ENCODE measurements at regions not wholly inside any gene's neighbourhood (a gene's known extent, or its start where the extent isn't known, plus 50 kb on each side); places are given as distances from the start of the nearest gene placed in this dataset.

DNA sequence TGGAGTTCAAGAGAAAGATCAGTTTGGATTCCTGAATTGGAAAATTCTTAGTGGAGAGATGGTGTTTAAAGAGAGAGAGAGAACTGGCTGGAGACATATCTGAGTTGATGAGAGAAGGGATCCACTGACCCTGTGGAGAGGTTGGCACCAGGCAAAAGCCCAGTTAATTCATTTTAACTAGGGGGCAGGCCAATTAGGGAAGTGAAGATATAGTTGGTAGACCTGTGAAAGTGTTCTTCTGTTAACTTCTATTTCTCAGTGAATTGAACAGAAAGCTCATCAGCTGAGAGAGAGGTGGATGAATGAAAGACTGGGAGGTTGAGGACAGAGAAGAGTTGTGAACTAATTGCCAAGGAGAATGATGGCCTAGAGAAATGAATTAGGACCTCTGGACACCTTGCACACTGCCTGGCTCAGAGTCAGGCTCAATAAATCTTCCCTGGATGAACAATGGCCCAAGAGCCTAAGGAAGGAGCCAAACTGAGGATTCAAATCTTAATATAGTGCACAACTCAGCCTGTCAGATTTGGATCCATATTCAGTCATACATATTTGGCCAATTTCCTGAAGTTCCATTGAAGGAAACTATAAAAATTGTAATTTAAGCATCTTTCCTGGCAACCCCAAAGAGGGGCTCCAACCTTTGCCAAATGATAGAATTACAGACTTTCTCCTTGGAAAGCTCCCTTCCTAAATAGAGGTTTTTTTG is 82.2 kb upstream of the RMDN2 start:
- no peaks in the 10 kb centered on the region for H3K9me2 ChIP-seq (ENCODE audit: insufficient read depth, low read length)
- H3K27me3 ChIP-seq (ENCODE audit: insufficient read depth, low read depth, low read length) = no peaks in the 10 kb centered on the region
- H3K4me3 ChIP-seq (ENCODE audit: low read length) = no peak overlapping the region
- H3K79me2 ChIP-seq (replicated peaks; ENCODE audit: insufficient read depth, low read length) = no peaks in the 10 kb centered on the region
- H3K9ac ChIP-seq (ENCODE audit: low read length) = no peak overlapping the region
- TF ChIP-seq EZH2 (IDR thresholded peaks at IDR 0.05; ENCODE audit: borderline replicate concordance, insufficient read depth, low read length, poor library complexity, severe bottlenecking) = no peak
- no peak for TF ChIP-seq MXI1 (conservative IDR thresholded peaks at IDR 0.05; ENCODE audit: poor library complexity, severe bottlenecking)
- no peak for TF ChIP-seq TAF1 (IDR thresholded peaks at IDR 0.05; ENCODE audit: low read depth)
- TF ChIP-seq, protein P1, sequence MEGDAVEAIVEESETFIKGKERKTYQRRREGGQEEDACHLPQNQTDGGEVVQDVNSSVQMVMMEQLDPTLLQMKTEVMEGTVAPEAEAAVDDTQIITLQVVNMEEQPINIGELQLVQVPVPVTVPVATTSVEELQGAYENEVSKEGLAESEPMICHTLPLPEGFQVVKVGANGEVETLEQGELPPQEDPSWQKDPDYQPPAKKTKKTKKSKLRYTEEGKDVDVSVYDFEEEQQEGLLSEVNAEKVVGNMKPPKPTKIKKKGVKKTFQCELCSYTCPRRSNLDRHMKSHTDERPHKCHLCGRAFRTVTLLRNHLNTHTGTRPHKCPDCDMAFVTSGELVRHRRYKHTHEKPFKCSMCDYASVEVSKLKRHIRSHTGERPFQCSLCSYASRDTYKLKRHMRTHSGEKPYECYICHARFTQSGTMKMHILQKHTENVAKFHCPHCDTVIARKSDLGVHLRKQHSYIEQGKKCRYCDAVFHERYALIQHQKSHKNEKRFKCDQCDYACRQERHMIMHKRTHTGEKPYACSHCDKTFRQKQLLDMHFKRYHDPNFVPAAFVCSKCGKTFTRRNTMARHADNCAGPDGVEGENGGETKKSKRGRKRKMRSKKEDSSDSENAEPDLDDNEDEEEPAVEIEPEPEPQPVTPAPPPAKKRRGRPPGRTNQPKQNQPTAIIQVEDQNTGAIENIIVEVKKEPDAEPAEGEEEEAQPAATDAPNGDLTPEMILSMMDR (IDR thresholded peaks at IDR 0.05; ENCODE audit: poor library complexity, severe bottlenecking) = no peak
- TF ChIP-seq EP300 (conservative IDR thresholded peaks at IDR 0.05; ENCODE audit: poor library complexity, severe bottlenecking) = no peak
- no peak for TF ChIP-seq SMC3 (conservative IDR thresholded peaks at IDR 0.05; ENCODE audit: poor library complexity)
- no peak for TF ChIP-seq POLR2AphosphoS5 (IDR thresholded peaks at IDR 0.05)
- no peak for TF ChIP-seq REST (IDR thresholded peaks at IDR 0.05; ENCODE audit: borderline replicate concordance)
- no peak for TF ChIP-seq RAD21 (conservative IDR thresholded peaks at IDR 0.05)
- no peaks in the 10 kb centered on the region for H3K36me3 ChIP-seq (ENCODE audit: insufficient read depth, low read length)
- H3K27ac ChIP-seq (ENCODE audit: low read length) = no peak overlapping the region
- H3K4me2 ChIP-seq (ENCODE audit: low read length) = no peak overlapping the region
- no peaks in the 10 kb centered on the region for H3F3A ChIP-seq (ENCODE audit: insufficient read depth, low read length, poor library complexity, severe bottlenecking)
- H2AFZ ChIP-seq (ENCODE audit: low read depth, low read length) = no peak overlapping the region
- no peaks in the 10 kb centered on the region for H3K9me3 ChIP-seq (ENCODE audit: low read length)
- no peaks in the 10 kb centered on the region for H4K20me1 ChIP-seq (ENCODE audit: insufficient read depth)

GRCh38 chr2:37843556-37843955 is 81.5 kb upstream of the RMDN2 start:
- no peaks in the 10 kb centered on the region for H3K9me3 ChIP-seq (ENCODE audit: low read length)
- TF ChIP-seq EZH2 (IDR thresholded peaks at IDR 0.05; ENCODE audit: borderline replicate concordance, insufficient read depth, low read length, poor library complexity, severe bottlenecking) (no peak), TAF1 (IDR thresholded peaks at IDR 0.05; ENCODE audit: low read depth) (no peak), POLR2AphosphoS5 (IDR thresholded peaks at IDR 0.05) (no peak), SMC3 (conservative IDR thresholded peaks at IDR 0.05; ENCODE audit: poor library complexity) (no peak), EP300 (conservative IDR thresholded peaks at IDR 0.05; ENCODE audit: poor library complexity, severe bottlenecking) (no peak), RAD21 (conservative IDR thresholded peaks at IDR 0.05) (no peak), MXI1 (conservative IDR thresholded peaks at IDR 0.05; ENCODE audit: poor library complexity, severe bottlenecking) (no peak), REST (IDR thresholded peaks at IDR 0.05; ENCODE audit: borderline replicate concordance) (no peak)
- TF ChIP-seq, protein P1 (IDR thresholded peaks at IDR 0.05; ENCODE audit: poor library complexity, severe bottlenecking) = no peak

More at GRCh38 chr2:37843556-37843955, 81.5 kb upstream of the RMDN2 start:
- Histone ChIP-seq H2AFZ (ENCODE audit: low read depth, low read length) (no peak overlapping the region), H3K79me2 (replicated peaks; ENCODE audit: insufficient read depth, low read length) (no peaks in the 10 kb centered on the region), H3K9ac (ENCODE audit: low read length) (no peak overlapping the region), H3K4me2 (ENCODE audit: low read length) (no peak overlapping the region), H3K9me2 (ENCODE audit: insufficient read depth, low read length) (no peaks in the 10 kb centered on the region), H3F3A (ENCODE audit: insufficient read depth, low read length, poor library complexity, severe bottlenecking) (no peaks in the 10 kb centered on the region), H3K27me3 (ENCODE audit: insufficient read depth, low read depth, low read length) (no peaks in the 10 kb centered on the region), H3K36me3 (ENCODE audit: insufficient read depth, low read length) (no peaks in the 10 kb centered on the region), H4K20me1 (ENCODE audit: insufficient read depth) (no peaks in the 10 kb centered on the region), H3K27ac (ENCODE audit: low read length) (no peak overlapping the region), H3K4me3 (ENCODE audit: low read length) (no peak overlapping the region)

All from neural cell (in vitro differentiated cells).